K562 (cell line): ENCODE measurements at regions not wholly inside any gene's neighbourhood (a gene's known extent, or its start where the extent isn't known, plus 50 kb on each side); places are given as distances from the start of the nearest gene placed in this dataset.

Experiments
- ATAC-seq: fragments of 200-7000 bp; cut with Tn5 transposase; 3 replicates; pipeline ENCODE4 v1.9.1; 2020; ENCODE audit warnings: moderate library complexity
- BruUV-seq: library from RNA; stranded (reverse); fragments of 400-500 nt; replicated peaks from 2 replicates; lab custom pipeline; 2021; lab: Mats Ljungman, UMichigan
- CTCF ChIA-PET: fragments of 300-600 bp; formaldehyde crosslinking; extraction: SDS; loops from one replicate; lab custom pipeline; 2021; ENCODE audit warnings: low intra/inter-chr PET ratio; lab: Yijun Ruan, JAX
- POLR2A ChIA-PET: fragments of 300-600, 350-650 bp; sonication (Branson Sonifier 250); formaldehyde crosslinking; extraction: SDS; loops from one replicate; lab custom pipeline; 2021; ENCODE audit warnings: antibody characterized with exemption, inconsistent platforms; lab: Yijun Ruan, JAX
- DNase-seq, 4 experiments: peaks; one replicate each; pipeline versions ENCODE4 v3.0.0 to v3.0.0-alpha.2; 2011 to 2018; ENCODE audit warnings: low spot score in 3 of 4, mixed read lengths in 3 of 4; ENCODE audit errors: extremely low read depth in 1 of 4
- FAIRE-seq: peaks from 2 replicates; lab custom pipeline; 2011; peaks lifted over from hg19 to GRCh38; lab: Jason Lieb, UNC
- H2AFZ ChIP-seq: 2 replicates; pipeline ENCODE4 v1.6.0; 2011; ENCODE audit warnings: low read depth, low read length, control low read depth, inconsistent platforms
- H3K27ac ChIP-seq: fragments of 200-600 bp; 3 replicates; pipeline ENCODE4 v1.8.0; 2011; ENCODE audit warnings: low read depth, mild to moderate bottlenecking, control low read depth, inconsistent platforms, low read length, moderate library complexity, mixed read lengths; ENCODE audit errors: extremely low read depth
- H3K27me3 ChIP-seq, 2 experiments: fragments of 300-600 bp in 1 of 2; 2 replicates in 1 of 2; 3 replicates in 1 of 2; pipeline versions ENCODE4 v1.6.0 to v1.8.0; 2011; ENCODE audit warnings: inconsistent platforms in 2 of 2, low read length in 2 of 2, mild to moderate bottlenecking in 1 of 2, mixed read lengths in 1 of 2, moderate library complexity in 1 of 2; ENCODE audit not compliant: control insufficient read depth in 2 of 2, insufficient read depth in 2 of 2
- H3K36me3 ChIP-seq: fragments of 300-600 bp; 3 replicates; pipeline ENCODE4 v1.8.0; 2011; ENCODE audit warnings: mild to moderate bottlenecking, low read length, inconsistent platforms; ENCODE audit not compliant: control insufficient read depth, insufficient read depth
- H3K4me1 ChIP-seq, 2 experiments: fragments of 200-600 bp in 1 of 2; replicated peaks in 1 of 2; 2 replicates in 1 of 2; 3 replicates in 1 of 2; pipeline versions ENCODE4 v1.5.1 to v1.8.0; 2011; ENCODE audit warnings: inconsistent platforms in 2 of 2, low read length in 2 of 2, mild to moderate bottlenecking in 1 of 2, mixed read lengths in 1 of 2, moderate library complexity in 1 of 2; ENCODE audit not compliant: control insufficient read depth in 2 of 2, insufficient read depth in 2 of 2
- H3K4me2 ChIP-seq: 2 replicates; pipeline ENCODE4 v1.6.1; 2011; ENCODE audit warnings: low read length, control low read depth, inconsistent platforms, mixed read lengths; ENCODE audit not compliant: insufficient read depth
- H3K4me3 ChIP-seq: fragments of 200-600 bp; sonication (generic), shearing (Covaris generic); 2 replicates; pipeline ENCODE4 v1.5.1; 2016; ENCODE audit warnings: control low read depth, inconsistent platforms
- H3K79me2 ChIP-seq: fragments of 200-600 bp; 3 replicates; pipeline ENCODE4 v1.8.0; 2011; ENCODE audit warnings: low read length, inconsistent platforms; ENCODE audit not compliant: control insufficient read depth, insufficient read depth
- H3K9ac ChIP-seq, 2 experiments: 2 replicates each; pipeline versions ENCODE4 v1.6.0 to v1.6.1; 2011; ENCODE audit warnings: low read depth in 2 of 2, low read length in 2 of 2, control low read depth in 1 of 2, inconsistent platforms in 1 of 2, mild to moderate bottlenecking in 1 of 2, mixed read lengths in 1 of 2; ENCODE audit not compliant: insufficient read depth in 1 of 2
- H3K9me1 ChIP-seq: one replicate; pipeline ENCODE4 v1.6.0; 2011; ENCODE audit warnings: inconsistent platforms, mild to moderate bottlenecking, low read length, moderate library complexity; ENCODE audit not compliant: control insufficient read depth, insufficient read depth
- H3K9me3 ChIP-seq: replicated peaks from 2 replicates; pipeline ENCODE4 v1.5.1; 2011; ENCODE audit warnings: low read depth, low read length, inconsistent platforms; ENCODE audit not compliant: control insufficient read depth, insufficient read depth
- H4K20me1 ChIP-seq: replicated peaks from 2 replicates; pipeline ENCODE4 v1.6.1; 2011; ENCODE audit warnings: low read length, inconsistent platforms, mixed read lengths; ENCODE audit not compliant: control insufficient read depth, insufficient read depth
- BHLHE40 ChIP-seq: IDR thresholded peaks from 2 replicates; pipeline ENCODE4 v1.6.1; 2011; ENCODE audit warnings: low read length, improper control_type of control experiment
- CEBPB ChIP-seq: fragments of 450-650 bp; IDR thresholded peaks from 2 replicates; pipeline ENCODE4 v1.6.1; 2016; ENCODE audit warnings: missing genetic modification characterization, missing compliant biosample characterization
- E2F3 ChIP-seq: fragments of 250-450 bp; sonication (Bioruptor Pico); IDR thresholded peaks from 2 replicates; pipeline ENCODE4 v1.4.0; 2020; ENCODE audit warnings: mild to moderate bottlenecking
- E4F1 ChIP-seq: fragments of 250-450 bp; sonication (Bioruptor Pico); IDR thresholded peaks from 2 replicates; pipeline ENCODE4 v1.5.0; 2021; ENCODE audit warnings: mild to moderate bottlenecking, borderline replicate concordance
- EHMT2 ChIP-seq: fragments of 450-650 bp; IDR thresholded peaks from 2 replicates; pipeline ENCODE4 v1.6.1; 2018; ENCODE audit warnings: antibody characterized with exemption
- ETV6 ChIP-seq, 3 experiments: fragments of 150-350 bp in 1 of 3; sonication (generic) in 1 of 3; formaldehyde crosslinking in 1 of 3; IDR thresholded peaks; 2 replicates each; pipeline versions ENCODE4 v1.6.1 to v1.8.0; 2014 to 2022; ENCODE audit warnings: borderline replicate concordance in 2 of 3, low read depth in 2 of 3, antibody characterized with exemption in 1 of 3, low read length in 1 of 3, mild to moderate bottlenecking in 1 of 3, missing genetic modification reagents in 1 of 3
- FOXK1 ChIP-seq: sonication (generic); formaldehyde crosslinking; IDR thresholded peaks from 2 replicates; pipeline ENCODE4 v1.8.0; 2022; ENCODE audit warnings: missing genetic modification reagents, mild to moderate bottlenecking, borderline replicate concordance
- GTF2E2 ChIP-seq: fragments of 200-800 bp; sonication (Bioruptor generic); IDR thresholded peaks from 2 replicates; pipeline ENCODE4 v1.6.1; 2016; ENCODE audit warnings: missing genetic modification characterization, missing compliant biosample characterization
- HDAC3 ChIP-seq: fragments of 450-650 bp; IDR thresholded peaks from 2 replicates; pipeline ENCODE4 v1.6.1; 2018; ENCODE audit warnings: borderline replicate concordance, mild to moderate bottlenecking, moderate library complexity; ENCODE audit not compliant: partially characterized antibody
- HDAC8 ChIP-seq: fragments of 450-650 bp; IDR thresholded peaks from 2 replicates; pipeline ENCODE4 v1.6.1; 2016; ENCODE audit warnings: mild to moderate bottlenecking, missing genetic modification characterization, moderate library complexity, missing compliant biosample characterization
- HDGF ChIP-seq: fragments of 450-650 bp; IDR thresholded peaks from 2 replicates; pipeline ENCODE4 v1.6.1; 2016
- KDM2B ChIP-seq: fragments of 250-450 bp; sonication (Bioruptor Pico); IDR thresholded peaks from 2 replicates; pipeline ENCODE4 v1.8.0; 2021; ENCODE audit warnings: mild to moderate bottlenecking, moderate library complexity
- NFATC3 ChIP-seq: fragments of 450-650 bp; IDR thresholded peaks from 2 replicates; pipeline ENCODE4 v1.6.1; 2017; ENCODE audit warnings: mild to moderate bottlenecking
- POLR2A ChIP-seq: fragments of 450-650 bp; conservative IDR thresholded peaks from 2 replicates; pipeline ENCODE4 v1.6.1; 2016
- VEZF1 ChIP-seq: fragments of 200-800 bp; sonication (Bioruptor generic); IDR thresholded peaks from 2 replicates; pipeline ENCODE4 v1.6.1; 2017; ENCODE audit warnings: missing genetic modification characterization, missing compliant biosample characterization
- ZFX ChIP-seq: sonication (generic); formaldehyde crosslinking; IDR thresholded peaks from 2 replicates; pipeline ENCODE4 v1.8.0; 2022; ENCODE audit warnings: mild to moderate bottlenecking, missing genetic modification reagents, moderate library complexity
- ZNF253 ChIP-seq: fragments of 250-450 bp; sonication (Bioruptor Pico); conservative IDR thresholded peaks from 2 replicates; pipeline ENCODE4 v1.6.1; 2021; ENCODE audit warnings: mild to moderate bottlenecking
- ZNF449 ChIP-seq: fragments of 250-450 bp; sonication (Bioruptor Pico); IDR thresholded peaks from 2 replicates; pipeline ENCODE4 v1.8.0; 2022; ENCODE audit warnings: moderate library complexity, mild to moderate bottlenecking, inconsistent platforms
- WGBS: fragments of 100-300 bp; shearing (Covaris generic); methylation state at CpG from one replicate; pipeline ENCODE4 v1.1.6; 2016; ENCODE audit warnings: low coverage, mixed read lengths; ENCODE audit not compliant: insufficient coverage; ENCODE audit errors: missing lambda C conversion rate; 5-methylcytosine and 5-hydroxymethylcytosine counted together
- in situ Hi-C: fragments of 300-500 bp; cut with MboI; formaldehyde crosslinking; loops from 4 replicates; pipeline ENCODE4 v1.15.0; 2018; ENCODE audit warnings: inconsistent platforms, mixed read lengths
- intact Hi-C: fragments of 100-400 bp; cut with micrococcal nuclease; formaldehyde crosslinking; loops from 2 replicates; pipeline ENCODE4 v1.14.2; 2022

- TF ChIP-seq GTF2E2 (tag), result no peak
- TF ChIP-seq ZNF253 (CRISPR knock-in tag), result no peak
Observed at GRCh38 chr2:60262178-60262577, 291.3 kb downstream of the BCL11A start (continued).

GRCh38 chr2:60260639-60261296 is 292.7 kb downstream of the BCL11A start:
- no peak overlapping the region for H3K4me3 ChIP-seq
- no peaks in the 10 kb centered on the region for H4K20me1 ChIP-seq
- DNase-seq, result peak in 1 of 4 experiments; percentile 2
- no peak for FAIRE-seq
- no peak overlapping the region for H2AFZ ChIP-seq
- ChIA-PET CTCF (no interaction called here), POLR2A (no interaction called here)
- H3K9me3 ChIP-seq, result no peaks in the 10 kb centered on the region
- no peak overlapping the region for H3K27ac ChIP-seq
- no peak overlapping the region for H3K4me2 ChIP-seq
- no peaks in the 10 kb centered on the region for H3K4me1 ChIP-seq
- no peak overlapping the region for H3K9ac ChIP-seq
- ATAC-seq, result no peak
- intact Hi-C loops, result no loop called here
- no peaks in the 10 kb centered on the region; a peak in 1 of 5 replicates for H3K27me3 ChIP-seq
- under 1% methylated on average over 13 of the region's 13 CpGs for WGBS
- H3K79me2 ChIP-seq, result no peaks in the 10 kb centered on the region
- H3K9me1 ChIP-seq, result no peaks in the 10 kb centered on the region
- no TSS peak for BruUV-seq
- H3K36me3 ChIP-seq, result no peaks in the 10 kb centered on the region
- in situ Hi-C loops, result no loop called here
- TF ChIP-seq HDGF, result no peak
- no peak for TF ChIP-seq NFATC3
- no peak for TF ChIP-seq E2F3 (CRISPR knock-in tag)
- TF ChIP-seq KDM2B (CRISPR knock-in tag), result no peak
- no peak for TF ChIP-seq CEBPB
- TF ChIP-seq ZFX (CRISPR knock-in tag), result no peak
- TF ChIP-seq VEZF1 (CRISPR knock-in tag), result no peak
- no peak for TF ChIP-seq HDAC8 (tag)
- TF ChIP-seq EHMT2, result no peak
- no peak for TF ChIP-seq HDAC3
- no peak for TF ChIP-seq BHLHE40
- no peak for TF ChIP-seq ZNF449
- TF ChIP-seq FOXK1 (CRISPR knock-in tag), result no peak
- TF ChIP-seq POLR2A, result no peak
- no peak for TF ChIP-seq ETV6 (IDR thresholded peaks at IDR 0.05; ENCODE audit: borderline replicate concordance in 1 of 2, low read depth in 2 of 2, low read length in 1 of 2)
- TF ChIP-seq ETV6 (CRISPR knock-in tag; IDR thresholded peaks at IDR 0.05; ENCODE audit: borderline replicate concordance), result no peak
- TF ChIP-seq E4F1 (CRISPR knock-in tag), result no peak
